Kidney tubule cell (primary cell): ENCODE measurements at regions not wholly inside any gene's neighbourhood (a gene's known extent, or its start where the extent isn't known, plus 50 kb on each side); places are given as distances from the start of the nearest gene placed in this dataset.
A peak's percentile ranks its signal among the peaks of the same experiment; 100 is the strongest.

Experiments used
- DNase-seq: peaks from one replicate; pipeline ENCODE4 v3.0.0-alpha.2; 2018; ENCODE audit warnings: low spot score

DNA sequence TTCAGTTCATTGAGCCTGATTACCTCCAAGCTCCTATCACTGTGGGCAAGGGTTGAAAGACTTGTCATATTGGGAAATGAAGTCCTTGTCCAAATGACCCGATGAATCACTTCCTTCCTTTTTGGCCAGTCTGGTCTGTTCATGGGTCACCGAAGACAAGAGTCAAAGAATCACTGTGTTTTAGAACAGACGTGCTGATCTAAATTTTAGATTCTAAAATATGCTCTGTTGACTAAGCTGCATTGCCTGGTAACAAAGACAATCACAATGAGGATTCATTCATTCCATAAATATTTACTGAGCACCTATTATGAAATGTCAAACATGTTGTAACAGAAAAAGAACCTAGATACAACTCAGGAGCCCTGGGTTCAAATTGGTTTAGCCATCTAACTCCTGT is 99.4 kb upstream of the RND3 start:
- DNase-seq = peak; percentile 90

DNA sequence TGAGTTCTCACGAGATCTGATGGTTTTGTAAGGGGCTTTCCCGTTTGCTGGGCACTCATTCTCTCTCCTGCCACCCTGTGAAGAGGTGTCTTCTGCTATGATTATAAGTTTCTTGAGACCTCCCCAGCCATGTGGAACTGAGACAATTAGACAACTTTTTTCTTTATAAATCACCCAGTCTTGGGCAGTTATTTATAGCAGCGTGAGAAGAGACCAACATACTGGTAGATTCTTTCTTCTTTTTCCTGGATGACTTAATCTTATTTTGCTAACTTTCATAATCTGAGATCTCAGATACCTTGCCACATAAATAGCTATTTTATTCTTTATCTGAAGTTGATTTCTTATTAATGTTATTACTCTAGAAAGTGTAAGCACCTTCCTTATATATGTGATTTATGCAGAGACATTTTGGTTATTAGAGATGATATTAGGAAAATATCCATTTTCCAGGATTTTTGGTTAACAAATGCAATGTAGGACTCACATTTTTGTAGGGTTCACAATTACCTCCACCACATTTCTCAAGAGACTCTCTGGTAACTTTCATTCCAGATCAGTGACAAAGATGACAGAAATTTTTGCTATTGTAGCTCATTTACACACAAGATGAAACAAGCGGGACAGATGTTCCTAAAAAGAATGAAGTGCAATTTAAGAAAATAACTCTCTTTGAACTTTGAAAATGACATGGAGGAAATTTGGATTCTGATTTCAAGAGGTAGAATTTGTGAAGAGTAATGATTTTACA is 97.9 kb upstream of the RND3 start:
- no peak for DNase-seq

DNA sequence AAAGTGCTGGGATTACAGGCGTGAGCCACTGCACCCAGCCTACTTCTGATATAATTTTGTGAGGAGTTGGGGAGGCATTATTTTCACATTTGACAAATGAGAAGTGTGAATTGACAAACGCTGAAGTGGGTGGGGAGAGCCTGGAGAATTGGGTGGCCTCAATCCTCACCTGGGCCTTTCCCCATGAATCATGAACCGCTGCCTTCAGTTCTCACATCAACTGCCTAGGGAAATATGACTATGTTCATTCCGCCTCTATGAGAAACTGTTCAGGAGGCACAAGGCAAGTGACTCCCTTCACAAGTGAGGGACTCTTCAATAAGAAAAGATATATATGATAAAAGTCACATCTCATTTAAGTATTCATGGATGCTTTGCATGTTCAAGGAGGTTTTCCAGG is 96.6 kb upstream of the RND3 start:
- peak; percentile 33 for DNase-seq

DNA sequence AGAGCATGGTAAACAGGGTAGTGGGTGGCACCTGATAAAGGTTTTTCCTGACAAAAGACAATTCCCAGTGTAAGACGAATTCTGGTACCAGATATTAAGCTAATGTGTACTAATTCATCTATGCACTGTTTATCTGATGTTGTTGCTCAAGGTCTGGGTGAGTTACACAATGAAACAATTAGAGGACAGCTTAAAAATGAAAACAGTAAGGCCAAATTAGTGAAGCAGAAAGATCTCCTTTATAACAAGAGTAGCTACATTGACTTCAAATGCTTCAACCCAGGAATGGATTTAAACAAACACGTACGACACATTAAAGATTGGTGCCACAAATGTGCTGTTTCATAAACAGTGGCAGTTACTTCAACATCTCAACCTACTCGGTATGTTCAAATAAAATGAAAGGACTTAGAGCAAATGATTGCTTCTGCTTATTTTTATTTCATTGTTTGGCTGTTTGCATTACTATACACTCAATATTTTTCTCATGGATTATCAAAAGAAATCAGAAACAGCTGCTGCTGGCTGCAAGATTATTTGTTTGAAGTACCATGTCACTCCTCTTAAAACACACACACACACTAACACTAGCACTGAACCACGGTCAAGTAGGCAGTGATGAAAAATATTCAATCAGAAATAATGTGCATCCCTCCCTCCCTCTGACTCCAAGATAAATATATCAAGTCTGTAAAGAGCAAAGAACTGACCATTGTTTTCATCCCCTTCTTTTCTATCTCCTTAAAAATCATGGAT is 94.4 kb upstream of the RND3 start:
- DNase-seq = no peak

DNA sequence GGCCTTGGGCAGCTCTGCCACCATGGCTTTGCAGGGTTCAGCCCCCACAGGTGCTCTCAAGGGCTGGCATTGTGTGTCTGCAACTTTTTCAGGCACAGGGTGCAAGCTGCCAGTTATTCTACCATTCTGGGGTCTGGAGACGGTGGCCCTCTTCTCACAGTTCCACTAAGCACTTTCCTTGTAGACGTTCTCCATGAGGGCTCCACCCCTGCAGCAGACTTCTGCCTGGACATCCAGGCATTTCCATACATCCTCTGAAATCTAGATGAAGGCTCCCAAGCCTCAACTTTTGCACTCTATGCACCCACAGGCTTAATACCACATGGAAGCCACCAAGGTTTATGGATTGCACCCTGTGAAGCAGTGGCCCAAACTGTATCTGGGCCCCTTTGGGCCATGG is 91.0 kb upstream of the RND3 start:
- DNase-seq = no peak

DNA sequence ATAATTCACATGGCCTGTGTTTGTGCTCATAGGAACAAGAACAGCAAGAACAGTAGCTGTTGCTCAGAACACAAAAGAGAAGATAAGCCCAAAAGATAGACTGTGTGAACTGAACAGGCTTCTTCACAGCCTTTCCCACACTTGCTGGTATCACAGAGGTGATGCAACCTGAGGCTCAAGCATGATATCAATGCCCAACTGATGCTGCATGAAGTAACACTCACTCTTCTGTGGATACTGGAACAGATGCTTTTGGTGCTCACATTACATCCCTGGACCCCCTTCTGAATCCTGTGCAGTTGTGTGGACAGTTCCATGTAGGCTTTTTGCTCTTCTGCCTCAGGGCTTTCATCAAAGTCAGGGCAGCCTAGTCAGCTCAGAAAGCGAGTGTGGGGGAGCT is 88.4 kb upstream of the RND3 start:
- DNase-seq = no peak

DNA sequence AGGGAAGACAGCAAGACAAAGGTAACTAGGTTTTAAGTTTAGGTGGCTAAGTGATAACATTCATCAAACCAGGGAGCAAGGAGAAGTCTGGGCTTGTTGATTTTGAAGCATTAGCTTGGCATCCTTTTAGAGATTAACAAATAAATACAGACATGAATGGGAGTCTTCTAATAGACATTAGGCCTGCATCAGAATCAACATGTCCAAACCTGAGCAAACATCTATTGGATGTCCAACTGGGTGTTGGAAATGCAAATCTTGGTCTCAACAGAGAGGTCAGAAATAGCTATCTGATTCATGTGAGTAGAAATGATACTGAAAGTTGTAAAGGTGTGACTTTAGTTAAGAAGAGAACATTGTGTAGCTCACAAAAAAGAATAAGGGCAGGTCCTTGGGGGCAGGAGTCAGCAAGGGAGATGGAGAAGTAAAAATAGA is 85.5 kb upstream of the RND3 start:
- no peak for DNase-seq

DNA sequence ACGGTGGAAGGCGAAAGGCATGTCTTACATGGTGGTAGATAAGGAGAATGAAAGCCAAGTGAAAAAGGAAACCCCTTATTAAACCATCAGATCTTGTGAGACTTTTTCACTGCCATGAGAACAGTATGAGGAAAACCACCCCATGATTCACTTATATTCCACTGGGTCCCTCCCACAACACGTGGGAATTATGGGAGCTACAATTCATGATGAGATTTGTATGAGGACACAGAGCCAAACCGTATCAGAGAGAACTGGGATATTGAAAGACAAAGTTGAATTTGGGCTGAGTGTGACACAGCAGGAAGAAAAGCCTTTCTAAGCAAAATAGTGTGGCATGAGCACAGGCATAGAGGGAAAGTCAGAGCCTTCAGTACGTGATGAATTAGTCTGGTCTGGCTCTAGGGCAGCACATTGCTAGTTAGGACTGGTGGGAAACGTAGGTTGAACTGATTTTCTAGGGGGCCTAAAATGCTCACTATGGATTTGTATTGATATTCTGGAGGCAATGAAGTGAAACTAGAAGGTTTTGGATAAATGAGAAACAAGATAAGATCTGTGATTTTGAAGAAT is 84.8 kb upstream of the RND3 start:
- DNase-seq = no peak

DNA sequence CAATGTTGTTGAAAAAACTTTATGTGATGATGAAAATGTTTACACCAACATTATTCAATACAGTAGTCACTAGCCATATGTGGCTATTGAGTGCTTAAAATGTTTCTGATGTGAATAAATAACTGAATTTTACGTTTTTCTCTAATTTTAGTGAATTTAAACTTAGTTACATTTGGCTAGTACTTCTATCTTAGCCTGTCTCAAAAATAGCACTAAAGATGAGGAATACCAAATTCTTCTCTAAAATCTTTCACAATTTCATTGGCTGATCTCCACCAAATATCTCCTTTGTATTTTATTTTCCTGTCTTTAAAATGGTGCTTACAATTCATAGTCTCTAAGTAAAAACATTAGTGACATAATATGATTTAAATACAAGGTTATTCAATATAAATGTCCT is 83.7 kb upstream of the RND3 start:
- DNase-seq = no peak

DNA sequence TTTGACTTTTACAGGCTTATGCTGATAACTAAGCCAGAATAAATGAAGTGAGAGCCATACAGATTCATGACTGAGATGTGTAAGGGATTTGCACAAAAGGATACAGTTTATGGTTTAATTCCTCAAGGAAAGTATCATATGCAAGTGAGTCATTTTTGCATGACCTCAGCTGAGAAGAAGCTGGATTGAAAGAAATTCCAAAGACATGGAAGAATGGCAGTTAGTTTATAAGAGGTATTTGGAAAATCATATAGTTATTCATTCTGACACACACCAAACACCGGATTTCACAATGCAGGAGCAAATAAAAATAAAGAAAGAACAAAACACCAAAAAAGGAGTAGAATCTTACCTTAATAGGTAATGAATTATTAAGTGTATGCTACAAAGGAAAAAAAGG is 83.2 kb upstream of the RND3 start:
- DNase-seq = peak; percentile 94

DNA sequence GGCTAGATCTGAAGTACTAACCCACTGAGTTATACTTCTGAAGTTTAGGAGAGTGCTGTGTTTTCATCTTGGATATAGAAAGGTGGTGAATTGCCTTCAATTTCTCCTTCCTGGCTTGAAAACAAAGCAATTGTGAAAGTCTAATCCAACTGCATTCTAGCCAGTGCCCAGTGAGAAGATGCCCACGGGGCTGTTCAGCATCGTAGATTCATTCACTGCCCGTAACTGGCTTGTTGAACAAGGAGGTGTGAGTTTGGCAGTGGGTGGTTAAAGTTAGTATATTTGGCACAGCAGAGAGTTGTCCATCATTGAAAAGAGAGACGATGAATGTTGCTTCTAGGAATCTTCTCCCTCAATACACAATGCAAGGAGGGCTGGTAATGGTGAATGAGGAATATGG is 82.3 kb upstream of the RND3 start:
- no peak for DNase-seq

DNA sequence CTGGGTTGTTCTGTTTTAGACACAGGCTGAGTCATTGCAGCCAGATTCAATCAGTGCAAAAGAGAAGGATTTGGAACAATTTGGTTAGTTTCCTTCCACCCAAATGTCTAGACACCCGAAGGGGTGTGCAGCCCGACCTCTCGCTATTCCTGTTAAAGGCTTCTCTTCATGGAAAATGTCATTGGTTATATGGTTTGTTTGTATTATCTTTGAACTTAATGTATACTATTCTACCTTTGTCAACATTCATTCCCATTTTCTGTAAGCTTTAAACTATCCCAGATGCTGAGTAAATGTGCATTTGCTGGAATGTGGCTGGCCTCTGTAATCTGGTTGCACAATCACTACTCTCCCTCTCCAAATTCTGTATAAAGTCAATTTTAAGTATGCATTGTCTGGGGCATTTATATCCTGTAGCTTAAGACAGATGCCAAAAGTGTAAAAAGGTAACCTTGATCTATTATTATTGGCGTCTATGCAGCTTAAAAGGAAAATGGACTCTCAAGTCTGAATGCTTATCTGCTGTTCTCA is 80.4 kb upstream of the RND3 start:
- no peak for DNase-seq

DNA sequence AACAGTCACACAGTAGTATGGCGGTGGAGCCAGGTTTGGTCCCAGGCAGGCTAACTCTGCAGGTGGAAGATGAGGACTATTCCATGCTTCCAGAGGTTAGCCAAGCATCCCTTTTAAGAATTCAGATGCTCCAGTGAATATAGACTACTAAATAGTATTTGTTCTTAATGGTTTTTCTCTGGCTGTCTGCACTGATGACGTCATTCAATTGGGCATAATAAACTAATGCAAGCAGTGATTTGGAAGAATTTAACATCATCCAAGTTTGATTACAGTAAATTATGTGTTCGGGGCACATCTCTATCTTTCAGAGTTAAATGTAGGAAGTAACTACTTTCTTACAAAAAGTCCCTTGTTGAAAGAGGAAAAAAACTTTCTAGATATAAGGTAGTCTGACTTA is 78.8 kb upstream of the RND3 start:
- no peak for DNase-seq

DNA sequence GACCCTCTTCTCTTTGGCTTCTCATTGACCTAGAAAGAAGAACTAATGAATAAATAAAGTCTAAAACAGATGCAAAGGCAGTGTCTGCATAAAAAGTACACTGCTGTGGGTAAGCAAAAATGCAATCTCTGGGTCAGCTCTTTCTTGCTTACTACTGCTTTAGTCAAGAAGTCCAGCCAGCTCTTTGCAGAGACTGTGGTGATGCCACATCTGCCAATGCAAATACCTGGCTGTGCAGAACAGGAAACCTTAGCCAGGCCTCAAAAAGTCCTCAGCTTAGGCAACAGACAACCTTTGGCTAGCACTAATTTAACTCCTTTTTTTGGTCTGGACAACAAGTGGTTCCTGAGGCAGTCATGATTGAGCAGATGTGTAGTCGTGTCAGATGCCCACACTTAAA is 73.6 kb upstream of the RND3 start:
- DNase-seq = no peak

DNA sequence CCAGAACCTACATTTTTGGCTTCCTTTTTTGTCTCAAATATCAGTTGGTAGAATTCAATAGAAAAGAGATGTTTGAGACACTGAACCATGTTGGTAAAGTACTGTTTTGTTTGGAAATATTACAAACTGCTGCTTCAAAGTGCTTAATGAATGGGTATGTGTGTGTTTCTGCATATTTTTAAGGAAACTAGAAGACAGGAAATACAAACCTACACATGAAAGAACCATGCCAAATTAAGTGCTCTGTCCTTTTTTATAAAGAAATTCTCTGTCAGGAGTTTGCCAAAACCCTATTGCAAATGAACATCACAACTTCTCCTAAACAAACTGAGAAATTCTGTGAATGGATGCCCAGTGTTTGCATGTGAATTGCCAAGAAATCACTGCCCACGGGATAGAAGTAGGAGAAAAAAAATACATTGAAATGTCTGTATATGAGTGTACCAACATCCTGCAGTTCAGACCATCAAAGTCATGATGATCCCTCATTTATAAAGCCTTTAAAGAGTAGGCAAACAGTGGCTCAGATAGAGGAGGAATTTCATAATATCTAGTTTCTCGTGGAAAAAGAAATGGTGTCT is 69.6 kb upstream of the RND3 start:
- DNase-seq = no peak

DNA sequence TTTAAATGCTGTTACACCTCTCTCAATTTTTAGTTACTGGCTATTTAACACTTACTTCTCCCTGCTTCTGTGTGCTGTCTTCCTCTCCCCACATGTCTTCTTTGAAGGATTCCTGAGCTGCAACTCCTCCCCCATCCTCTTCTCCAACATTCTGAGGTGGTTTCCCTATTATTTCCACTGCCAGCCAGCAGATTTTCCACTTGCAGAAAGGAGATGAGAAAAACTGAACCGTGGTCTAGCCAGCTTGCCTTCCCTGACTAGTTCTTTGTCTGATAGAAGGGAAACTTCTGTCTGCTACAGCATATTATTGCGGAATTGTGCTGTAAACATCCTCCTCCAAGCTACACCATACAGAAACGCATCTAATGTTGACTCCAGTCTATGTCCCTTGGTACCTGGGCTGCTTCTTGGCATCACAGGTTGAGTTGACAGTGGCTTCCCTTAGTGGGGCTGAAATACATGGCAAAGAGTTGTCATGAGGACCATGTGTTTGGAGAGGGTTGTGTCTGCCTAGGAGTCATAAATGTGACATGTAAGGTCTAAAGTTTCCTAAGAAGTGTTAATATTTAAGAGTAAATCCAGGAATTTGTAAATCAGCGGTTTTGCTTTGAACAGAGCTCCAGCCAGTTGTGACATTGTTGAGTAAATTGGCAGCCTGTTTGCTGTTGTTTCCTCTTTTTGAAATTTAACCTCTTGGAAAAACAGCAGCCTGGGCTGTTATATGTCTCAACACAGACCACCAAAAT is 68.3 kb upstream of the RND3 start:
- DNase-seq = peak; percentile 46

DNA sequence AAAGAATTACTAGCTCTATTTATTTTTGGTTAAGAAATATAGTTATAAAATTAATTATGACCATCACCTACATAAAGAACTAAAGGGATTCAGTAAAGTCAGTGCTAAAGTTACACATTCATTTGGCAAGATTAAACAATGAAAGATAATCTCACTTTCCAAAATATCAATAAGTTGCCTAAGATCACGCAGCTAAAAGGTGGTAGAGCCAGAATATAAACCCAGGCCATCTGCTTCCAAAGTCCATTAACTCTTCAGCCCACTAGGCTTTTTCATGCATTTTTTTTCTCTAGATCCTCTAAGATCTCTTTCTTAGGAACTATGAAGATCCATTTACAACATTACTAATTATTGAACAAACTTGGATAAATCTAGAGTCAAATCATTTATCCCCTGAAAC is 66.6 kb upstream of the RND3 start:
- no peak for DNase-seq

DNA sequence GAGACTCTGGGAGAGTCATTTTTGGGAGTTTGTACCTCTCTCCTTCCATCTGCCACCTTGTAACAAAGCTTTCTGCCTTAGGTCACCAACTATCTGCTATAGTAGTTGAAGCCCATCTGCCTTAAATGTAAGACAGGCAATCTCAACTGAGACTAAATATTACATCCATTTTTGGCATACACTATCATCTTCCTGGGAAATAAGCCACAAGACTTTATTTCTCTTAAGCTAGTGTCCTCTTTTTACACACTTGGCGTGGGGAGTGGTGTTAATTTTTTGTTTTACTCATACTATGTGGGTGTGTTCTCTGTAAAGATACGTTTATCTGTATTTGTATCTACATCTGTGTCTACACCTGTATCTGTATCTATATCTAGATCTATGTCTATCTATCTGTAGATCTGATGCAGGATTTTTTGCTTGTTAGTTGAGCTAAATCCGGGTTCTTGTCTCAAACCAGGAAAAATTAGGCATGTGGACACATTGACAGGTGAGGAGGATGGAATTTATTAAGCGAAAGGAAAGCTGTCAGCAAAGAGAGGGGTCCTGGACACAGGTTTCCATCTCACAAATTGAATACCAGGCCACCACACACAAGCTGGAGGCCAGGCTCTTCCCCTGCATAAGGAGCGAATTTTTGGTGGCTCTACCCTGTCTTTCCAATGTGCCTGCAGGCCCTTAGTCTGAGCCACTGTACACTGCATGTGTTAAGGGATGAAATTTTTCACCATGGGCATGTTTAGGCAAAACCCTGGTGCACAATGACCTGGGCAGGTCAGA is 64.8 kb upstream of the RND3 start:
- DNase-seq = no peak

DNA sequence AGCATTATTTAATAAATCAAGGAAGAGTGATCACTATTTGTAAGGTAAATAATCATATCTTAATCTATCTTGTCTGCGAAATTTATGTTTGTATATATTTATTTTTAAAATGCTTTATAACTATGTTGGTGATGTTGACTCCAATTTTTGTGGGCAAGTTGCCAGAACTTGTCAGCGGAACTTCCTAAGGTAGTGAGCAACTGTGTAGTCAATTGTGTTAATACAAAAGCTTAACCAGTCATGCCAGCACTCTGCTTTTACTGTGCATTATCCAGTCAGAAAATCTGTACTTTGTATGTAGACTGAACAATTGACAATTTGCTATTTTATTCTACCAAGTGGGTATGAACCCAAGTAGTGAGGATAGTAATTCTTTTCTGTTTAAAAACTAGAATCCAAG is 61.9 kb upstream of the RND3 start:
- DNase-seq = peak; percentile 54

DNA sequence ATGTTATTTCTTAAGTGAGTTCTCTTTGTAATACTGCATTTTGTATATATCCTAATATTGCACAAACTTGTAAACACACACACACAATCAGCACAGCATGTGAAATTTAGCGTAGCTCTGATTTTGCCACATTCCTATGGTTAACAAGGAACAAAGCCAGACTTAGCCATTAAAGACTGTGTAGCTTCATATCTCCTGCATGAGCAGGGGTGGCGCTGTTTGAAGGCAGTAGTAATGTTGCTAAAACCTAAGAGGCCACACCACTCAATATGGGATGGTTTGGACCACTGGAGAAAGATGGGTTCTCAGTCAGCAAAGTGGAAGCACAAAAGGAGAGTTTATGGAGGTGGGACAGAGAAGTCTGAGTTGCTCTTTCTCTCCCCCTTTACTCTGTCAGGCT is 61.1 kb upstream of the RND3 start:
- peak; percentile 35 for DNase-seq

DNA sequence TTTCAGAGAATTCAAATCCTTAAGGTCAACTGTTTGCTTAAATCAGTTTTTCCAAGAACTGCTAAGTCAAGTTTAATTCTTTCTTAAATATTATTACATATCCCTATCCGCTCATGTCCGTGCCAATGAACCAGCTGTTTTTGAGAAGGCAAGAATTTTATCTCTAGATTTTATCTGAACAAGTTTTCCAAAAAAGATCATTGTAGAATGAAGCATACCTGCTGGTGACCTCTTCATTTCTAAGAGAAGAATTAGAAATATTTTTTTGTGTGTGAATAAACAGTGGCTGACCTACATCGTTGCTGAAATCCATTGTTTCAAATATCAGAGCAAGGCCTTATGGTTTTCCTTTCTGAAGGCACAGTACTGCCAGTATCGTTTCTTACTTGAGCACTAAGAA is 58.4 kb upstream of the RND3 start:
- no peak for DNase-seq
